HCT116 (cell line): ENCODE measurements at regions not wholly inside any gene's neighbourhood (a gene's known extent, or its start where the extent isn't known, plus 50 kb on each side); places are given as distances from the start of the nearest gene placed in this dataset.

ENCODE experiments used
- ATAC-seq: fragments of 200-7000 bp; cut with Tn5 transposase; 2 replicates; pipeline ENCODE4 v1.9.1; 2020; ENCODE audit warnings: mild to moderate bottlenecking, moderate library complexity
- BruUV-seq: library from RNA; stranded (reverse); fragments of 400-500 nt; replicated peaks from 2 replicates; lab custom pipeline; 2021; lab: Mats Ljungman, UMichigan
- CTCF ChIA-PET: fragments of 300-600 bp; sonication (Branson Sonifier 250); formaldehyde crosslinking; loops from one replicate; lab custom pipeline; 2021; ENCODE audit warnings: antibody characterized with exemption; lab: Charles Lee
- POLR2A ChIA-PET: fragments of 300-600, 350-600 bp; sonication (Branson Sonifier 250); formaldehyde crosslinking; loops from one replicate; lab custom pipeline; 2021; ENCODE audit warnings: antibody characterized with exemption; lab: Charles Lee
- RAD21 ChIA-PET, 2 experiments: fragments of 300-600 bp; sonication (Branson Sonifier 250); formaldehyde crosslinking; loops; one replicate each; lab custom pipeline; 2023; ENCODE audit warnings: low total read pairs in 2 of 2; ENCODE audit not compliant: uncharacterized antibody in 2 of 2, unreplicated experiment in 2 of 2, low non-redundant PET in 1 of 2; lab: Charles Lee
- DNase-seq: peaks from one replicate; pipeline ENCODE4 v3.0.0-alpha.2; 2010; ENCODE audit warnings: low read depth, low spot score
- H2AFZ ChIP-seq: fragments of 200-600 bp; shearing (Covaris generic), sonication (generic); 2 replicates; pipeline ENCODE4 v1.6.1; 2017; ENCODE audit warnings: low read depth, mixed run types, mixed read lengths, antibody characterized with exemption, low read length; ENCODE audit not compliant: poor library complexity, severe bottlenecking
- H3K27ac ChIP-seq: 2 replicates; pipeline ENCODE4 v1.5.1; 2012; ENCODE audit warnings: low read depth, low read length
- H3K27me3 ChIP-seq: fragments of 200-600 bp; sonication (generic); 2 replicates; pipeline ENCODE4 v1.6.1; 2016; ENCODE audit warnings: mixed run types, low read length, mixed read lengths; ENCODE audit not compliant: insufficient read depth
- H3K36me3 ChIP-seq, 2 experiments: fragments of 200-500 bp in 1 of 2; fragments of 200-600 bp in 1 of 2; sonication (Bioruptor generic) in 1 of 2; sonication (generic) in 1 of 2; 2 replicates each; pipeline versions ENCODE4 v1.5.1 to v1.6.1; 2014 to 2016; ENCODE audit warnings: low read length in 2 of 2, inconsistent platforms in 1 of 2, mixed read lengths in 1 of 2, mixed run types in 1 of 2; ENCODE audit not compliant: insufficient read depth in 2 of 2, control insufficient read depth in 1 of 2
- H3K4me1 ChIP-seq, 2 experiments: fragments of 200-600 bp in 1 of 2; sonication (generic) in 1 of 2; 2 replicates each; pipeline versions ENCODE4 v1.5.1 to v1.6.1; 2012 to 2017; ENCODE audit warnings: low read length in 2 of 2, inconsistent platforms in 1 of 2, mild to moderate bottlenecking in 1 of 2, mixed read lengths in 1 of 2, mixed run types in 1 of 2, moderate library complexity in 1 of 2; ENCODE audit not compliant: insufficient read depth in 2 of 2, control insufficient read depth in 1 of 2
- H3K4me2 ChIP-seq: fragments of 200-600 bp; sonication (generic); 2 replicates; pipeline ENCODE4 v1.6.1; 2017; ENCODE audit warnings: mixed run types, low read length, mixed read lengths
- H3K4me3 ChIP-seq, 2 experiments: fragments of 200-600 bp in 1 of 2; sonication (generic) in 1 of 2; replicated peaks in 1 of 2; 2 replicates each; pipeline ENCODE4 v1.5.1; 2011 to 2016; ENCODE audit warnings: low read length in 2 of 2, control low read depth in 1 of 2, low read depth in 1 of 2, mild to moderate bottlenecking in 1 of 2, mixed read lengths in 1 of 2, mixed run types in 1 of 2
- H3K79me2 ChIP-seq: fragments of 200-600 bp; sonication (generic); 2 replicates; pipeline ENCODE4 v1.6.1; 2017; ENCODE audit warnings: mild to moderate bottlenecking, mixed run types, low read length, moderate library complexity, mixed read lengths; ENCODE audit not compliant: insufficient read depth
- H3K9ac ChIP-seq: fragments of 200-600 bp; sonication (generic); 2 replicates; pipeline ENCODE4 v1.6.1; 2016; ENCODE audit warnings: low read length, mixed read lengths
- H3K9me2 ChIP-seq: fragments of 200-600 bp; sonication (generic), shearing (Covaris generic); 2 replicates; pipeline ENCODE4 v1.6.1; 2017; ENCODE audit warnings: mixed run types, mild to moderate bottlenecking, moderate library complexity; ENCODE audit not compliant: insufficient read depth
- H3K9me3 ChIP-seq, 2 experiments: fragments of 200-500 bp in 1 of 2; fragments of 200-600 bp in 1 of 2; sonication (Bioruptor generic) in 1 of 2; sonication (generic) in 1 of 2; 2 replicates each; pipeline ENCODE4 v1.6.1; 2014 to 2017; ENCODE audit warnings: low read length in 2 of 2, mixed read lengths in 2 of 2, inconsistent platforms in 1 of 2, low read depth in 1 of 2, mild to moderate bottlenecking in 1 of 2, mixed run types in 1 of 2, moderate library complexity in 1 of 2; ENCODE audit not compliant: control insufficient read depth in 1 of 2, insufficient read depth in 1 of 2
- H4K20me1 ChIP-seq: fragments of 200-600 bp; sonication (generic), shearing (Covaris generic); 2 replicates; pipeline ENCODE4 v1.6.1; 2017; ENCODE audit warnings: mixed run types, mild to moderate bottlenecking, moderate library complexity; ENCODE audit not compliant: insufficient read depth
- CEBPB ChIP-seq: IDR thresholded peaks from 2 replicates; pipeline ENCODE4 v1.6.1; 2012; ENCODE audit warnings: low read depth
- EGR1 ChIP-seq: IDR thresholded peaks from 2 replicates; pipeline ENCODE4 v1.6.1; 2012; ENCODE audit warnings: low read depth
- ELF1 ChIP-seq: IDR thresholded peaks from 2 replicates; pipeline ENCODE4 v1.6.1; 2012; ENCODE audit warnings: low read depth, borderline replicate concordance
- EZH2phosphoT487 ChIP-seq: fragments of 200-600 bp; IDR thresholded peaks from 2 replicates; pipeline ENCODE4 v1.6.1; 2018; ENCODE audit warnings: antibody characterized with exemption, borderline replicate concordance
- JUND ChIP-seq: IDR thresholded peaks from 2 replicates; pipeline ENCODE4 v1.6.1; 2012
- POLR2A ChIP-seq: IDR thresholded peaks from 2 replicates; pipeline ENCODE4 v1.7.0; 2011; ENCODE audit warnings: borderline replicate concordance; ENCODE audit not compliant: insufficient read depth, insufficient read length; ENCODE audit errors: extremely low read depth
- POLR2AphosphoS5 ChIP-seq: IDR thresholded peaks from 2 replicates; pipeline ENCODE4 v1.6.1; 2011; ENCODE audit warnings: mild to moderate bottlenecking, low read depth, low read length, moderate library complexity
- RAD21 ChIP-seq: IDR thresholded peaks from 2 replicates; pipeline ENCODE4 v1.6.1; 2012; ENCODE audit warnings: low read depth, mild to moderate bottlenecking
- SIN3A ChIP-seq: IDR thresholded peaks from 2 replicates; pipeline ENCODE4 v1.6.1; 2012; ENCODE audit warnings: low read depth
- SP1 ChIP-seq: IDR thresholded peaks from 2 replicates; pipeline ENCODE4 v1.6.1; 2012; ENCODE audit warnings: low read depth
- SRF ChIP-seq: IDR thresholded peaks from 2 replicates; pipeline ENCODE4 v1.6.1; 2012; ENCODE audit warnings: low read depth
- TCF7L2 ChIP-seq: IDR thresholded peaks from 2 replicates; pipeline ENCODE4 v1.7.0; 2011; ENCODE audit warnings: borderline replicate concordance, inconsistent platforms; ENCODE audit not compliant: insufficient read depth, insufficient read length; ENCODE audit errors: extremely low read depth
- YY1 ChIP-seq: IDR thresholded peaks from 2 replicates; pipeline ENCODE4 v1.6.1; 2011; ENCODE audit warnings: low read length, low read depth, moderate library complexity, mild to moderate bottlenecking; ENCODE audit not compliant: insufficient replicate concordance; ENCODE audit errors: extremely low read depth
- ZFX ChIP-seq: fragments of 450-650 bp; IDR thresholded peaks from 2 replicates; pipeline ENCODE4 v1.6.1; 2017
- ZNF274 ChIP-seq: fragments of 200-500 bp; sonication (Bioruptor generic); IDR thresholded peaks from 2 replicates; pipeline ENCODE4 v1.6.1; 2014; ENCODE audit warnings: mild to moderate bottlenecking, low read depth, low read length, inconsistent platforms
- intact Hi-C: fragments of 100-400 bp; cut with micrococcal nuclease; formaldehyde crosslinking; loops from 2 replicates; pipeline ENCODE4 v1.10.0; 2022
- TF ChIP-seq, protein P1 (sequence below): IDR thresholded peaks from 2 replicates; pipeline ENCODE4 v1.6.1; 2012; ENCODE audit warnings: low read depth
- TF ChIP-seq, protein P2 (sequence below): IDR thresholded peaks from 2 replicates; pipeline ENCODE4 v1.6.1; 2011; ENCODE audit warnings: mild to moderate bottlenecking, low read length, moderate library complexity; ENCODE audit not compliant: insufficient replicate concordance; ENCODE audit errors: extremely low read depth
- TF ChIP-seq, protein P3 (sequence below): IDR thresholded peaks from 2 replicates; pipeline ENCODE4 v1.6.1; 2012

DNA sequence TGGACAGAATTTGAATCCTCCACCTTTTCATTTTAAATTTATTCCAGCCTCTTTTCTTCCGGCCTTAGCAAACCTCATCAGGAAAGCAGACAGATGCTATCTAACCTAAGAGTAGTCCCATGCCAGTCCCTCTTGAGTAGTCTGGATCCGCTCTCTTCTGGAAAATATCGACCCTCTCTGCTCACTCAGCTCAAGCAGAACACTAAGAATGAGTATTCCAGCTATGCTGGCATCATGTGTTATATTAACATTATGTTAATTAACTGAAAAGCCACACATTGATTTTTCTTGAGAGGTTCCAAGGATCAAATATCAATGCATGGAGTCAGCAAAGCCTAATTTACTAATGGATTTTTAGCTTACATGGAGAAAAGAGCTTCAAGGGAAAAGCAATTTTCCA is 161.4 kb downstream of the ID4 start (continued):
- TF ChIP-seq, protein P1, sequence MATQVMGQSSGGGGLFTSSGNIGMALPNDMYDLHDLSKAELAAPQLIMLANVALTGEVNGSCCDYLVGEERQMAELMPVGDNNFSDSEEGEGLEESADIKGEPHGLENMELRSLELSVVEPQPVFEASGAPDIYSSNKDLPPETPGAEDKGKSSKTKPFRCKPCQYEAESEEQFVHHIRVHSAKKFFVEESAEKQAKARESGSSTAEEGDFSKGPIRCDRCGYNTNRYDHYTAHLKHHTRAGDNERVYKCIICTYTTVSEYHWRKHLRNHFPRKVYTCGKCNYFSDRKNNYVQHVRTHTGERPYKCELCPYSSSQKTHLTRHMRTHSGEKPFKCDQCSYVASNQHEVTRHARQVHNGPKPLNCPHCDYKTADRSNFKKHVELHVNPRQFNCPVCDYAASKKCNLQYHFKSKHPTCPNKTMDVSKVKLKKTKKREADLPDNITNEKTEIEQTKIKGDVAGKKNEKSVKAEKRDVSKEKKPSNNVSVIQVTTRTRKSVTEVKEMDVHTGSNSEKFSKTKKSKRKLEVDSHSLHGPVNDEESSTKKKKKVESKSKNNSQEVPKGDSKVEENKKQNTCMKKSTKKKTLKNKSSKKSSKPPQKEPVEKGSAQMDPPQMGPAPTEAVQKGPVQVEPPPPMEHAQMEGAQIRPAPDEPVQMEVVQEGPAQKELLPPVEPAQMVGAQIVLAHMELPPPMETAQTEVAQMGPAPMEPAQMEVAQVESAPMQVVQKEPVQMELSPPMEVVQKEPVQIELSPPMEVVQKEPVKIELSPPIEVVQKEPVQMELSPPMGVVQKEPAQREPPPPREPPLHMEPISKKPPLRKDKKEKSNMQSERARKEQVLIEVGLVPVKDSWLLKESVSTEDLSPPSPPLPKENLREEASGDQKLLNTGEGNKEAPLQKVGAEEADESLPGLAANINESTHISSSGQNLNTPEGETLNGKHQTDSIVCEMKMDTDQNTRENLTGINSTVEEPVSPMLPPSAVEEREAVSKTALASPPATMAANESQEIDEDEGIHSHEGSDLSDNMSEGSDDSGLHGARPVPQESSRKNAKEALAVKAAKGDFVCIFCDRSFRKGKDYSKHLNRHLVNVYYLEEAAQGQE = no peak
- TF ChIP-seq CEBPB = no peak
- TF ChIP-seq YY1 = no peak
- no peak for TF ChIP-seq SP1

DNA sequence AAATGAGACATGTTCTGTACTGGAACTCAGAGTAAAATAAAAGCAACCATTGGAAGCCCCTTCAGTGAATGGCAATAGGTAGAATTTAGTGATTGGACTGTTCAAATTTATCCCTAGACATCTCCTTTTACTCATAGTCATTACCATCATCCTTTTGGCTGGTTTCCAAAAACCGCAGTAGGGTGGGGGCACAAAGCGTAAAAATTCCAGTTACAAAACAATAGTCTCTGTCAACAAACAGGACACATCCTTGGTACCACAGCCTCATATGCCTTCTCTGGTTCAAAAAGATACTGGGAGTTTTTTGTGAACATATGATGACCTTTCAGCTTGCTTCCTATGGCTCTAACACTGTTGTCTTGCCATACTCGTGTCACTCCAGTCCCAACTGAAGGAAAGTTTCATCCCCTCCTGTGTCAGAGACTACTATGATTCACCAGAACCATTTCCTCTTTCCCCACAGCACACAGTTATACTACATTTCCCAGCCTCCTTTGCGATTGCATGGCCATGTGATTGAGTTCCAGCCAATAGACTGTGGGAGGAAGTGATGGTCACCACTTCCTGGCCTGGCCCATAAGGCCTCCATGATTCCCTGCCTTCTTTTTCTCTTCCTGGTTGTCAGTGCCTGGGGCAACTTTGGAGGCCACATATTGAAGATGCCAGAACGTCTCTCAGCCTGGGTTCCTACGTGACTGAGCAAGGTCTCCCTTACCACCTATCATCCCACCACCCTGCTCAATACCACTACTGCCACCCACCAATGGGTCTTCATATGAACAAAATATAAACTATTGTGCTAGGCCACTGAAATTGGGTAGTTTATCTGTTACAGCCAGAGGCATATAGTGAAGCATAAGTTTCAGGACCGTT is 162.4 kb downstream of the ID4 start:
- peak; percentile 36 for DNase-seq
- BruUV-seq = no TSS peak
- Histone ChIP-seq H3K27me3 (peaks cover 16% of the 10 kb centered on the region), H3K4me1 (no peaks in the 10 kb centered on the region), H3K27ac (no peak overlapping the region), H3K79me2 (no peaks in the 10 kb centered on the region), H3K9ac (no peak overlapping the region), H3K4me3 (no peak overlapping the region), H4K20me1 (no peaks in the 10 kb centered on the region), H3K4me2 (peak overlapping the region; percentile 16; the same call in 1 of the 2 replicates), H3K9me2 (peaks cover 4% of the 10 kb centered on the region; the same call in 1 of the 2 replicates), H3K36me3 (no peaks in the 10 kb centered on the region), H3K9me3 (no peaks in the 10 kb centered on the region), H2AFZ (no peak overlapping the region)
- intact Hi-C loops = no loop called here
- POLR2A ChIA-PET = no interaction called here
- ATAC-seq = peak; percentile 97
- CTCF ChIA-PET = no interaction called here
- RAD21 ChIA-PET = no interaction called here
- TF ChIP-seq, protein P2, sequence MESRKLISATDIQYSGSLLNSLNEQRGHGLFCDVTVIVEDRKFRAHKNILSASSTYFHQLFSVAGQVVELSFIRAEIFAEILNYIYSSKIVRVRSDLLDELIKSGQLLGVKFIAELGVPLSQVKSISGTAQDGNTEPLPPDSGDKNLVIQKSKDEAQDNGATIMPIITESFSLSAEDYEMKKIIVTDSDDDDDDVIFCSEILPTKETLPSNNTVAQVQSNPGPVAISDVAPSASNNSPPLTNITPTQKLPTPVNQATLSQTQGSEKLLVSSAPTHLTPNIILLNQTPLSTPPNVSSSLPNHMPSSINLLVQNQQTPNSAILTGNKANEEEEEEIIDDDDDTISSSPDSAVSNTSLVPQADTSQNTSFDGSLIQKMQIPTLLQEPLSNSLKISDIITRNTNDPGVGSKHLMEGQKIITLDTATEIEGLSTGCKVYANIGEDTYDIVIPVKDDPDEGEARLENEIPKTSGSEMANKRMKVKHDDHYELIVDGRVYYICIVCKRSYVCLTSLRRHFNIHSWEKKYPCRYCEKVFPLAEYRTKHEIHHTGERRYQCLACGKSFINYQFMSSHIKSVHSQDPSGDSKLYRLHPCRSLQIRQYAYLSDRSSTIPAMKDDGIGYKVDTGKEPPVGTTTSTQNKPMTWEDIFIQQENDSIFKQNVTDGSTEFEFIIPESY = no peak
- TF ChIP-seq, protein P3, sequence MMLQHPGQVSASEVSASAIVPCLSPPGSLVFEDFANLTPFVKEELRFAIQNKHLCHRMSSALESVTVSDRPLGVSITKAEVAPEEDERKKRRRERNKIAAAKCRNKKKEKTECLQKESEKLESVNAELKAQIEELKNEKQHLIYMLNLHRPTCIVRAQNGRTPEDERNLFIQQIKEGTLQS = no peak
- TF ChIP-seq POLR2AphosphoS5 (no peak), EZH2phosphoT487 (no peak), ELF1 (peak; percentile 70), YY1 (peak; percentile 66), SP1 (peak; percentile 40), TCF7L2 (no peak), JUND (no peak), SIN3A (no peak), ZNF274 (no peak), ZFX (no peak), POLR2A (no peak), RAD21 (no peak), EGR1 (no peak), SRF (no peak)
